ENCODE measurements at regions not wholly inside any gene's neighbourhood (a gene's known extent, or its start where the extent isn't known, plus 50 kb on each side); places are given as distances from the start of the nearest gene placed in this dataset.

DNA sequence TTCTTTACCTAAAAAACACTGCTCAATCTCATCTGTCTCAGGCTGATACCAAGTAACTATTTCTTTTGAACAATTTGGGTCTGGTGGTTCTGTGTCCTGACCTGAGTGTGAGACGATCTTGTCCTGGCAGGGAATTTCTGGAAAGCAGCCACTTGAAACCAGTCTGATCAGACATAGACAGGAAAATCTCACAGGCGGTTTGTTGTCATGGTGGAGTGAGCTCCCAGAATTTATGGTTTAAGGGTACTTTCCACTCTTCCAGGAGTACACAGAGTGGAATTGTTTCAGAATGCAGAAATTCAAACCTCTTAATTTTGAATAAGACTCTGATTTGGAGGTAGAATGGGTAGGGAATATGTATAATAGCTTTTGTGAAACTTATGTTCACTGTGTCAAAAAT lies 268.2 kb downstream of the ISL1 start:
- Histone ChIP-seq H3K4me1 (ENCODE audit: control insufficient read depth, insufficient read depth, low read length) (no peaks in the 10 kb centered on the region), H3K36me3 (ENCODE audit: control insufficient read depth, insufficient read depth, low read length) (no peaks in the 10 kb centered on the region), H3K4me3 (ENCODE audit: low read depth in 2 of 2, low read length in 2 of 2) (no peak overlapping the region), H3K9me3 (ENCODE audit: control insufficient read depth, insufficient read depth, low read depth, low read length) (no peaks in the 10 kb centered on the region), H3K27ac (ENCODE audit: low read length) (no peak overlapping the region), H3K27me3 (ENCODE audit: control insufficient read depth, insufficient read depth, low read length) (no peaks in the 10 kb centered on the region)
- DNase-seq (ENCODE audit: low read depth, low spot score), result no peak
- TF ChIP-seq POLR2AphosphoS5 (IDR thresholded peaks at IDR 0.05; ENCODE audit: low read depth, low read length) (no peak), SIN3A (IDR thresholded peaks at IDR 0.05; ENCODE audit: borderline replicate concordance, insufficient read depth, low read depth, low read length) (no peak), TCF7L2 (IDR thresholded peaks at IDR 0.05; ENCODE audit: low read depth, low read length) (no peak)
- TF ChIP-seq, protein P1, sequence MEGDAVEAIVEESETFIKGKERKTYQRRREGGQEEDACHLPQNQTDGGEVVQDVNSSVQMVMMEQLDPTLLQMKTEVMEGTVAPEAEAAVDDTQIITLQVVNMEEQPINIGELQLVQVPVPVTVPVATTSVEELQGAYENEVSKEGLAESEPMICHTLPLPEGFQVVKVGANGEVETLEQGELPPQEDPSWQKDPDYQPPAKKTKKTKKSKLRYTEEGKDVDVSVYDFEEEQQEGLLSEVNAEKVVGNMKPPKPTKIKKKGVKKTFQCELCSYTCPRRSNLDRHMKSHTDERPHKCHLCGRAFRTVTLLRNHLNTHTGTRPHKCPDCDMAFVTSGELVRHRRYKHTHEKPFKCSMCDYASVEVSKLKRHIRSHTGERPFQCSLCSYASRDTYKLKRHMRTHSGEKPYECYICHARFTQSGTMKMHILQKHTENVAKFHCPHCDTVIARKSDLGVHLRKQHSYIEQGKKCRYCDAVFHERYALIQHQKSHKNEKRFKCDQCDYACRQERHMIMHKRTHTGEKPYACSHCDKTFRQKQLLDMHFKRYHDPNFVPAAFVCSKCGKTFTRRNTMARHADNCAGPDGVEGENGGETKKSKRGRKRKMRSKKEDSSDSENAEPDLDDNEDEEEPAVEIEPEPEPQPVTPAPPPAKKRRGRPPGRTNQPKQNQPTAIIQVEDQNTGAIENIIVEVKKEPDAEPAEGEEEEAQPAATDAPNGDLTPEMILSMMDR (IDR thresholded peaks at IDR 0.05), result no peak
- TF ChIP-seq, protein P2, sequence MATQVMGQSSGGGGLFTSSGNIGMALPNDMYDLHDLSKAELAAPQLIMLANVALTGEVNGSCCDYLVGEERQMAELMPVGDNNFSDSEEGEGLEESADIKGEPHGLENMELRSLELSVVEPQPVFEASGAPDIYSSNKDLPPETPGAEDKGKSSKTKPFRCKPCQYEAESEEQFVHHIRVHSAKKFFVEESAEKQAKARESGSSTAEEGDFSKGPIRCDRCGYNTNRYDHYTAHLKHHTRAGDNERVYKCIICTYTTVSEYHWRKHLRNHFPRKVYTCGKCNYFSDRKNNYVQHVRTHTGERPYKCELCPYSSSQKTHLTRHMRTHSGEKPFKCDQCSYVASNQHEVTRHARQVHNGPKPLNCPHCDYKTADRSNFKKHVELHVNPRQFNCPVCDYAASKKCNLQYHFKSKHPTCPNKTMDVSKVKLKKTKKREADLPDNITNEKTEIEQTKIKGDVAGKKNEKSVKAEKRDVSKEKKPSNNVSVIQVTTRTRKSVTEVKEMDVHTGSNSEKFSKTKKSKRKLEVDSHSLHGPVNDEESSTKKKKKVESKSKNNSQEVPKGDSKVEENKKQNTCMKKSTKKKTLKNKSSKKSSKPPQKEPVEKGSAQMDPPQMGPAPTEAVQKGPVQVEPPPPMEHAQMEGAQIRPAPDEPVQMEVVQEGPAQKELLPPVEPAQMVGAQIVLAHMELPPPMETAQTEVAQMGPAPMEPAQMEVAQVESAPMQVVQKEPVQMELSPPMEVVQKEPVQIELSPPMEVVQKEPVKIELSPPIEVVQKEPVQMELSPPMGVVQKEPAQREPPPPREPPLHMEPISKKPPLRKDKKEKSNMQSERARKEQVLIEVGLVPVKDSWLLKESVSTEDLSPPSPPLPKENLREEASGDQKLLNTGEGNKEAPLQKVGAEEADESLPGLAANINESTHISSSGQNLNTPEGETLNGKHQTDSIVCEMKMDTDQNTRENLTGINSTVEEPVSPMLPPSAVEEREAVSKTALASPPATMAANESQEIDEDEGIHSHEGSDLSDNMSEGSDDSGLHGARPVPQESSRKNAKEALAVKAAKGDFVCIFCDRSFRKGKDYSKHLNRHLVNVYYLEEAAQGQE (IDR thresholded peaks at IDR 0.05; ENCODE audit: insufficient read depth in 1 of 2, low read depth in 2 of 2, low read length in 1 of 2), result no peak
- no TSS peak for BruUV-seq (replicated peaks)
- intact Hi-C loops (cut with micrococcal nuclease; ENCODE audit: unreplicated experiment), result no loop called here
- ChIA-PET CTCF (no interaction called here), POLR2A (interaction anchor here (0.6 kb wide), 1 partner anchor 263 kb away, joined by 3 read pairs; no protein-coding TSS in a partner anchor)
- ATAC-seq, result no peak
- in situ Hi-C loops (cut with HindIII; ENCODE audit: low pct_unique_long_range_greater_than_20kb, low sequenced_read_pairs), result no loop called here

DNA sequence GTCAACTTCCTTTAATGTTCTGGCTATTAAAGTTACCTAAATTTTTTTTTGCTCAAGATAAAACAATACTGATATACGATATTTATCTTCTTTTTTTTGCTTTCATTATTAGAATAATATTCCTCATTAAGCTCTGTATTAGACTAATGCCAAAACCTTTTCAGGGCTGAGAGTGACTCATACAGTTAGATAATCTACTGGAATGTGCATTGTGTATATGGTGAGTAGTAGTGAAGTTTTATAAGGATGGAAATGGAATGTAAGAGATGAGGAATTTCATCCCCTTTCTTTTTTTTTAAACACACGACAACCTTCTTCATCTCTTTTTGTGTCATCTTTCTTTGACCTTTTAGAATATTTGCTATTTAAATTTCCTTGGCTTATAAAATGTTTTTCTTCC lies 268.6 kb downstream of the ISL1 start:
- CTCF ChIA-PET, result no interaction called here
- TF ChIP-seq POLR2AphosphoS5 (IDR thresholded peaks at IDR 0.05; ENCODE audit: low read depth, low read length) (no peak), TCF7L2 (IDR thresholded peaks at IDR 0.05; ENCODE audit: low read depth, low read length) (no peak), SIN3A (IDR thresholded peaks at IDR 0.05; ENCODE audit: borderline replicate concordance, insufficient read depth, low read depth, low read length) (no peak)
- TF ChIP-seq, protein P2 (IDR thresholded peaks at IDR 0.05; ENCODE audit: insufficient read depth in 1 of 2, low read depth in 2 of 2, low read length in 1 of 2), result no peak
- TF ChIP-seq, protein P1 (IDR thresholded peaks at IDR 0.05), result no peak
- ATAC-seq (no peak), DNase-seq (ENCODE audit: low read depth, low spot score) (no peak)
- intact Hi-C loops (cut with micrococcal nuclease; ENCODE audit: unreplicated experiment) (no loop called here), in situ Hi-C loops (cut with HindIII; ENCODE audit: low pct_unique_long_range_greater_than_20kb, low sequenced_read_pairs) (no loop called here)
- Histone ChIP-seq H3K4me3 (ENCODE audit: low read depth in 2 of 2, low read length in 2 of 2) (no peak overlapping the region), H3K4me1 (ENCODE audit: control insufficient read depth, insufficient read depth, low read length) (no peaks in the 10 kb centered on the region), H3K27ac (ENCODE audit: low read length) (no peak overlapping the region), H3K9me3 (ENCODE audit: control insufficient read depth, insufficient read depth, low read depth, low read length) (no peaks in the 10 kb centered on the region), H3K36me3 (ENCODE audit: control insufficient read depth, insufficient read depth, low read length) (no peaks in the 10 kb centered on the region), H3K27me3 (ENCODE audit: control insufficient read depth, insufficient read depth, low read length) (no peaks in the 10 kb centered on the region)
- no TSS peak for BruUV-seq (replicated peaks)
- POLR2A ChIA-PET, result interaction anchor here (0.6 kb wide), 1 partner anchor 262 kb away, joined by 3 read pairs; no protein-coding TSS in a partner anchor

Measured in Panc1 (cell line).